ENCODE measurements at regions not wholly inside any gene's neighbourhood (a gene's known extent, or its start where the extent isn't known, plus 50 kb on each side); places are given as distances from the start of the nearest gene placed in this dataset.

GRCh38 chr14:81632157-81632556 is 98.5 kb upstream of the SEL1L start:
- H3K4me1 ChIP-seq = peaks cover 0 to 7% (median 4%) of the 10 kb centered on the region in 3 donors
- H3K27me3 ChIP-seq = no peaks in the 10 kb centered on the region
- no peak for FAIRE-seq
- no peak overlapping the region for H3K4me3 ChIP-seq
- no peaks in the 10 kb centered on the region for H3K36me3 ChIP-seq
- H3K27ac ChIP-seq = no peak overlapping the region
- intact Hi-C loops (cut with DNase I) = no loop called here
- no peaks in the 10 kb centered on the region for H3K9me3 ChIP-seq
- TF ChIP-seq CTCF (IDR thresholded peaks at IDR 0.05) = no peak
- ATAC-seq = no peak
- no peak for DNase-seq

GRCh38 chr14:81633496-81633895 is 99.8 kb upstream of the SEL1L start:
- Histone ChIP-seq H3K4me1 (peaks cover 0 to 7% (median 4%) of the 10 kb centered on the region in 3 donors), H3K4me3 (no peak overlapping the region), H3K27ac (peak overlapping the region in 1 of 4 donors; percentile 34), H3K27me3 (no peaks in the 10 kb centered on the region), H3K36me3 (no peaks in the 10 kb centered on the region), H3K9me3 (no peaks in the 10 kb centered on the region)
- FAIRE-seq (no peak), DNase-seq (peak in 2 of 6 donors; percentile 11 to 30), ATAC-seq (peak; percentile 43 to 93 (median 78))
- TF ChIP-seq CTCF (IDR thresholded peaks at IDR 0.05) = no peak
- intact Hi-C loops (cut with DNase I) = no loop called here

GRCh38 chr14:81637639-81638038 is 104.0 kb upstream of the SEL1L start:
- intact Hi-C loops (cut with DNase I) = no loop called here
- Histone ChIP-seq H3K27ac (no peak overlapping the region), H3K9me3 (no peaks in the 10 kb centered on the region), H3K27me3 (no peaks in the 10 kb centered on the region), H3K36me3 (no peaks in the 10 kb centered on the region), H3K4me1 (peaks cover 0 to 7% (median 4%) of the 10 kb centered on the region in 3 donors), H3K4me3 (no peak overlapping the region)
- WGBS, 2 donors = 41 to 50% methylated on average over 1 of the region's 1 CpG
- DNase-seq (no peak), ATAC-seq (no peak), FAIRE-seq (no peak)
- no peak for TF ChIP-seq CTCF (IDR thresholded peaks at IDR 0.05)

- no peaks in the 10 kb centered on the region for H3K9me3 ChIP-seq
- 67 to 69% methylated on average over 3 of the region's 3 CpGs for whole genome bisulfite sequencing, 2 donors
- no peak overlapping the region for H3K27ac ChIP-seq
- intact Hi-C loops (cut with DNase I) = no loop called here
- no peak overlapping the region for H3K4me3 ChIP-seq
- peaks cover 0 to under 1% (median 0%) of the 10 kb centered on the region in 3 donors for H3K4me1 ChIP-seq
- DNase-seq = no peak
- TF ChIP-seq CTCF (IDR thresholded peaks at IDR 0.05) = no peak
- H3K36me3 ChIP-seq = no peaks in the 10 kb centered on the region
- no peak for ATAC-seq
- H3K27me3 ChIP-seq = no peaks in the 10 kb centered on the region
- FAIRE-seq = no peak
These were observed 105.1 kb upstream of the SEL1L start for GRCh38 chr14:81638656-81639280.

GRCh38 chr14:81653626-81654025 is 120.0 kb upstream of the SEL1L start:
- intact Hi-C loops (cut with DNase I) = no loop called here
- WGBS, 2 donors = 76 to 80% methylated on average over 2 of the region's 2 CpGs

More at GRCh38 chr14:81653626-81654025, 120.0 kb upstream of the SEL1L start:
- DNase-seq (no peak), FAIRE-seq (no peak), ATAC-seq (no peak)
- Histone ChIP-seq H3K27me3 (no peaks in the 10 kb centered on the region), H3K4me3 (no peak overlapping the region), H3K27ac (no peak overlapping the region), H3K9me3 (no peaks in the 10 kb centered on the region), H3K4me1 (no peaks in the 10 kb centered on the region), H3K36me3 (no peaks in the 10 kb centered on the region)
- no peak for TF ChIP-seq CTCF (IDR thresholded peaks at IDR 0.05)
